GM21825 (cell line): ENCODE measurements at regions not wholly inside any gene's neighbourhood (a gene's known extent, or its start where the extent isn't known, plus 50 kb on each side); places are given as distances from the start of the nearest gene placed in this dataset.

Experiments used
- ATAC-seq: cut with Tn5 transposase; IDR thresholded peaks from one replicate; pipeline ENCODE4 v1.9.1; 2021; ENCODE audit warnings: mild to moderate bottlenecking, moderate library complexity; ENCODE audit not compliant: unreplicated experiment

DNA sequence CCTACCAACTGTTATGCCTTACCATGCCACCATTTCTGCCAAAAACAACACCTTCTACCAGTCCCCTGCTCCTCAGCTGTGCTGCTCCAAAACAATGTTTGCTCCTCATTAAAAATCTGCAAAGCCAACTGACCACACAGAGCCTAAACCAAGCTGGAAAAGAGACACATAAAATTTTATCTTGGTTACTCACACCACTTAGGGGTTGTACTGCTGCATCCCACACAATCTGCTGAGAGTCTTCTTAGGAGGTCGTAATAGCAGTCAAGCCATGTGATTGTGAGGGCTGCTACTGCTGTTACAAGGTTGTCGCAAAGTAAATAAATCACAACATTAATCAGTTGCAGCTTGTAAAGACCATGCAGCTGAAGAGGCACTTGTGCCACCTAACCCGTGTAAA, 607.4 kb upstream of the FAM241A start:
- no peak for ATAC-seq

DNA sequence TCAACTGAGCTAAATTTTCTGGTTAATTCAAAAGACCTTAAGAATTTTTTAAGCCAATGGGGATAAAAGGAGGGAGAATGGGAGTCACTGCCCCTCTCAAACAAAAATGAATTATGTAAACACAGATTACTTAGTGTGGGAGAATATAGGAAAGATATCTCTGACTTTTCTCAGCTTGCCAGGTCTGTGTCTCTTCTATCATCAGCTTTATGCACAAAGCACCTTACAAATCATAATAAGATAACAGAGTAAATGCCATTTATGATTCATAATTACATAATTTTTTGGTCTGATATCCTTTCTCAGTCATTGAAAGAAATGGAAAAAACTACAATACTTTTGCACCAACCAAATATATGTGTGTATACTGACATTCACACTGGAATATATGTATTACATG, 604.6 kb upstream of the FAM241A start:
- ATAC-seq = no peak

DNA sequence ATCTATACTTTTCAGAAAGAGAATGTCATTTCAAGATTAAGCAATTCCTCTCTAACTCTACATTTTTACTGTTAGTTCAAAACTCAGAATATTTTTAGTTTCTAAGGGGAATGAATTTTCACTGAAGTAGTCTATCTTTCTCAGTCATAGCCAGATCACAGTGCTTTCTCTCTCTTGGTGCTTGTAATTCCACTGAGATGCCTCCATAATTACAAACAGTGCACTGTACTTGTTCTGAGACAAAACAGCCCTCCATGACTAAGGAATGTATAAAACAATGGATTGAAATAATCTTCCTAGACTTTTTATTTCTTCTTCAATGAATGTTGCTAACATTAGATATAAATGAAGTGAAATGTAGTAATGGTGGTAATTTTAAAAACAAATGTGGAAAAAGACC, 603.2 kb upstream of the FAM241A start:
- no peak for ATAC-seq

DNA sequence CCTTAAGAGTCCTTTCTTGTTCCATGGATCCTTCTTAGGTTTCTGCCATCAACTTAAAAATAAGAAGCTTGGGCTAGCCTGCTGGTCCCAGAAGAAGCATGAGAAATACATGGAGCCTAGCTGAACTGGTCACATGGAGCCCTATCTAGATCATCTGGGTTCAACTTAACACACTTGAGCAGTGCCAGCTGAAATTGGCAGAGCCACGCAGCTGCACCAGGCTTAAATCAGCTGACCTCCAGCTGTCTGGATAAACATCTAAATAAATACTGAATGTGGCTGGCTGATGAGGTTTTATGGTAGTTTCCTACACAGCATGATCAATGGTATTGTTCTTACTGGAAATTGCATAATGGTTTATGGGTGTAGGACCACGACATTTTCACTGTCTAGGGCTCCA, 598.4 kb upstream of the FAM241A start:
- ATAC-seq = no peak

DNA sequence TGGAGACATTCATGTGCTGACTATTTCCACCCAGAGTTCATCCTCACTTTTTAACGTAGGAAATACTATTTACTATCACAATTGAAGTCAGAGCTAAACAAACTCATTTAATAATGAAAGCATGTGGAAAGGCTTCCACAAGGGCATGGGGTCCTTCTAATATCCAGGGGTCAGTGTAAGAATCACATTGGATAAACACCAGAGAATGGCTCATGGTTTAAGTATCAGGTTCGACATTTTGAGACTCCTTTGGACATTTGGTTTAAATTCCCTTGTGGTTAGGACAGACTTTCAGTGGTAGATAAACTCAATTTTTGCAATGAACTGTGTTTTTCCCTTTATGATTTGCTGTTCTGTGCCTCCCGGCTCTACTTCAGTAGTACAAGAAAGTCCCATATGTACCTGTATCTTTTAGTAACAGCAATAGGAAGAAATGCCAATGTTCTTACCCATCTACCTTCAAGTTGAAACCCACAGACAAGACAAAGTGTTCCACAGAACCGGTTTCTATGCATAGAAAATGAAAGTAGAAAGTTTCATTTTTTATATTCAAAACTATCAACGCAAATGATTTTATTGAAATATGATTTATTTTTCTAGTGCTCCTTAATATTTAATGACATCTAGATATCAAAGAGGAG, 589.0 kb upstream of the FAM241A start:
- no peak for ATAC-seq

DNA sequence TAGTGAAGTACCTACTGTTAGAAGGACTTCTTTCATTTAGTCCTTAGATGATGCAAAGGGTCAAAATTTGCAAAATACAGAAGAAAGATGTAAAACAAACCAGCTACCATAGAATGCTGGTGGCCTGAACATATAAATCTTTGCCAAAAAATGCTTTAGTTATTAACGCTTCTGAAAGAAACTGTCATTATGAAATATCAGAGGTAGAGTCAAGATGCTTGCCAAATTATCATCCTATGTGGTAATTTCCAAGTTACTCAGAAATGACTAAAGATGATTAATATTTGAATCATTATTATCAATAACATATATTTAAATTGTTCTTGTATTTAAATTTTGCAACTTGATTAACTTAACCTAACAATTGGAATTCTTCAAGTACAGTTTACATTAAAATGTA, 588.4 kb upstream of the FAM241A start:
- ATAC-seq = no peak

DNA sequence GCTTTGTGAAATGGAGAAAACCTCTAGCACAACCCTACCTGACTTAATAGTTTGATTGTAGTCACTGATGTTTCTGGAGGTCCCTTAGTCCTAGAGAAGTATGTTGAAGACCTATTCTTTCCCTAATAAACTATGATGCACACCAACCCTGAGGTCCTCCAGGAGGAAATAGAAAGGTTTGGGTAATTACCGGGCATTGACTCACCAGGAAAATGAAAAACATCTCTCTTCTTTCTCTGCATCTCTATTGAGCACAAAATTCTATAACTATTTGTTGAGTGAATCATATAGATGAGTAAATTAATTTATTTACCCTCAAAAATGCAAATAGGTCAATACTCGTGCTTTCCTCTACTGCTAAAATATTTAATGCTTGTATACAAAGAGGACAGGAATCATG, 582.4 kb upstream of the FAM241A start:
- no peak for ATAC-seq

DNA sequence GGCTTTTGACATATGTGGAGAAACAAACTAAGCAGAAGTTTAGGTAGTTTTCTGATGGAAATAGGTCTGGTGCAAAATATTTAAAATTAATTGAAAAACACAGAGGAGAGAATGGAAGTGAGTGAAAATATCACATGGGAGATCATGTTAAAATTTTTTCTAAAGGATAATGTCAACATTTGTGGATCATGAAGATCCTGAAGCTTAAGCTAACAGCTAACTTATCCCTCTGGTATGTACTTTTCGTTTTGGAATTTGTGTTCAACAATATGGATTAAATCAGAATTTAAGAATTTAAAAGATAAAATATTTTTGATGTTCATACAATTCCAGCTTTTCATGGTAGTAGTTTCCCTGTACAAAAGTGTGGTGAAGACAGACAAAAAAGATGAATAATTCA, 572.8 kb upstream of the FAM241A start:
- ATAC-seq = no peak

DNA sequence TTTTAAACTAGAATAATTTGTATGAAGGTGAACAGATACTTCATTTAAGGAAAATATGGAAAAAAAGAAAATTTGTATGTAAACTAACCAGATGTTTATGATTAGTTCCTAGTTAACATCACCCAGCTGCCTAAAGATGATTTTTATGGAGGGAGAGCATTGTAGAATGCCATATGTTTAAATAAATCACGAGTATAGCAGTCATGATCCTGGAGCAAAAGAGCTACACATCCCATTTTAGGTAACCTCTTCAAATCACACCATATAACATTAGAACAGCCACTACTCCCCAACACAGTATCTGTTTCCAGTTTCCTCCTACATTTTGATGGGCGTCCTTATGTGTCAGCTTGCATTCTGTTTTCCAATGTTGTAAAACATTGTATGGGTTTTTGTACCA, 571.9 kb upstream of the FAM241A start:
- ATAC-seq = no peak

DNA sequence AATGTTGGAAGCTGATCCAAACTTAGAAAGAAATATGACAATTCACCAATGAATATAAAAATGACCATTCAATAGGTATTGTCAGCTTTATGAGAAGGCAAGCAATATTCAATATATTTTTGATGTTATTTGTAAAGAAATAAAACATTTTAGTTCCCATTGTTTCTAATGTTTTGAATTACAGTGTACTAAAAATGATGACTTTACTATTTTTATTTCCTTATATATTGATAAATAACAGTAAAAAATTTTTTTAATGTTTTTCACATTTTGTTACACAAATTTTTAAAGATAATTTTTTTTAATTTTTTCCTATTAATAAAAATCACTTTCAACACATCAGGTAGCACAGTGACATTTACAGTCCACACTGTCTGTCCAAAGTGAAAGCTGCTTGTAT, 565.5 kb upstream of the FAM241A start:
- ATAC-seq = no peak

DNA sequence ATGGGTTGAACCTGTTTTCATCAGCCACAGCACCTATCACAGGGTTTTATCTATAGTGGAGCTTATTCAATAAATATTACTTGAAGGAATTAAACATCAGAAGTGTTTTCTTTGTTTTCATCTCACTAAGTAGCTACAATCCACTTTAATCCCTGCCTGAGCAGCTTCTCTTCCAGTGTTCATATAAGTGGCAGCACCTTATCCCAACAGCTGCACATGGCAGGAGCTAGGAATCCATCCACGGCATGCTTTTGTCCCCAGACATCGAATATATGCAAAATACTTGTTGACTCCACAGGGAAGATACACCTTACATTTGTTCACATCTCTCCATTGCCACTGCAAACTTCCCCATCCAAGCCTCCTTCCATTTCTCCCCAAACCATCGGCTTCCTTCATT, 549.8 kb upstream of the FAM241A start:
- no peak for ATAC-seq

DNA sequence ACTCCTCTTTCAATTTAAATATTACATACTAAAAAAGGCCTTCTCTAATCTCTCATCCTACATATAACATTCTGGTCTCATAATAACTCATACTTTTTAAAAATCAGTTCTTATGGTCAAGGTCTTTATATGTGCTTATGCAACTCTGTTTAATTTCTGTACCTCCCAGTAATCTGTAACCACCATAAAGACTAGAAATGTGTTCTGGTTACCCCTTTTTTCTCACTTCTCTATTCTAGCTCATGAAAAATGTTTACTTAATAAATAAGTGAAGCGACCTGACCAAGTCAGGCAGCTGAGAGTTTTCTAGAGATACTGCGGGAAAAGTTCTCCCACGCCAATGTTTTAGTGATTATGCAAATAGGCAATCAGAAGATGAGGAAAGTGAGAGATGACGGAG, 548.8 kb upstream of the FAM241A start:
- ATAC-seq = no peak

DNA sequence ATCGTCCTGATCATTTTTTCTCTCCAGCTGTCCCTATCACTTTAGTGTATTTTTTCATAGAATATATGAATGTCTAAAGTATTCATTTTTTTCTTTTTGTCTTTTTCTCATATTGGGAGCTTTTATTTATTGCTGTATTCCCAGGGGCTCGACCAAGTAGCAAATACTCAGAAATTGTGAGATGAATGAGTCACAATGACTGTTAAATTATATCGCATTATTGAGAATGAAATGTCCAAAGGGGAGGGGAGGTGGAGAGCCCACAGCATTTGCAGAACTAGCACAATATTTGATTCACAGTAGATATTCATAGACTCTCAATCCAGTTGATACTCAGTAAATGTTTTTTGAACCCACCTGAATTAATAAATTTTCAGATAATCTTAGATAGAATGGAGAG, 543.6 kb upstream of the FAM241A start:
- ATAC-seq = no peak

DNA sequence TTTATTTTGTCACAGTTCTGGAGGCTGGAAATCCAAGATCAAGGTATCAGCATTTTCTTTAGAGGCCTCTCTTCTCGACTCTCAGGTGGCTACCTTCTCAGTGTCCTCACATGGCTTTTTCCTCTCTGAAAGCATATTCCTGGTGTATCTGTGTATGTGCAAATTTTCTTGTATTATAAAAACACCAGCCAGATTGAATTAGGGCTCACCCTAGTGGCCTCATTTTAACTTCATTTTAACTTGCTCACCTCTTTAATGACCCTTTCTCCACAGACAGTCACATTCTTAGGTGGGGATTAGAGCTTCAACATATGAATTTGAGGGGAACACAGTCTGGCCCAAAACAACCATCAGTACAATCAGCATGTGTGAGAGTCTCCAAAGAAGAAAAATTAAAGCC, 542.4 kb upstream of the FAM241A start:
- no peak for ATAC-seq

DNA sequence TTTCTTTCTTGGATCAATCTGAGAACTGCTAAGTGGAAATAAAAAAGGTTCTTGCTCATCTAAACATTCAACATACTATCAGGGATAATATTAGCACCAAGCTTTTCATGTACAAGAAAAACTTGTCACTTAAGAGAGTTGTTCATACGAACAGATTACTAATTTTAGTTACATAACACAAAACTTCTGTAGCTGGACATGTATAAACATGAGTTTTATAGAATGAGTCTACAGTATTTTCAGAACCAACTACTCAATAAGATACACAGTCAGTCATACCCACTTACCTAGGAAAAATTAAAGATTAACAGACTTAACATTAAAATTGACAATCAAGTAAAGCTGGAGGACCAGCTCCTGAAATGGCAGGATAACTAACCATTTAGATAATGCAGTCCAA, 540.1 kb upstream of the FAM241A start:
- no peak for ATAC-seq

DNA sequence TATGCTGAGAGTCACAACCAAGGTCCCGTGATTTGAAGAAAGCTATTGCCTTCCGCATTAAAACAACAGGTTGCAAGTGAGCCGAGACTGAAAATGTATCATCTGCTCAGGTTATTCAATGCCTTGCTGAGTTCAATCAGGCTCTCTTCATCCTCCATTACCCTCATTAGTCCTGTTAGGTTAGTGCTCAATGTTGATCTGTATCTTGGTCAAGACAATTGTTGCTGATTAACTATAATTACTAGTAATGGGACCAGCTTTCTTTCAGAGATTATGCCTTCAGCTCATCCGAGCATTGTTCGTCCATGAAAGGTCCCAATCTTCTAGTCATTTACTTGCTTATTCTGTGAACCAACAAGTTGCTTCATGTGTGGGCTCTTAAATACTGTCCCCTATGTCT, 534.6 kb upstream of the FAM241A start:
- no peak for ATAC-seq

DNA sequence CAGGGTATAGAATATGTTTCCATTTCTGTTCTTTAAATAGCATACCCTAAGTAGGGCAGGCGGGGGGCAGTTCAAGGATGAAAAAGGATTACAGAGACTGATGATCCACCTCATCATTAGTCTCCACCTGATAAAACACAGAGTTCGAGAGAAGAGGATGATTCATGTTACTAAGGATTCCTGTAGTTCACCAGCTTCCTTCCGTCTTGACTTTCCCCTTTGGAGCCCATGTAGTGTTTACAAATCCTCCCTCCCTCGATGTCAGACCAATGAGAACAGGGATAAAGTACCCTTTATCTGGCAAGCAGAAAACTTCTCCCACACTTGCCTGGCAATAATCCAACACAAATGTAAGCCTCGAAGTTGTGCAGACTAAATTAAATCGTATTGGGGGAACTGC, 526.3 kb upstream of the FAM241A start:
- no peak for ATAC-seq

DNA sequence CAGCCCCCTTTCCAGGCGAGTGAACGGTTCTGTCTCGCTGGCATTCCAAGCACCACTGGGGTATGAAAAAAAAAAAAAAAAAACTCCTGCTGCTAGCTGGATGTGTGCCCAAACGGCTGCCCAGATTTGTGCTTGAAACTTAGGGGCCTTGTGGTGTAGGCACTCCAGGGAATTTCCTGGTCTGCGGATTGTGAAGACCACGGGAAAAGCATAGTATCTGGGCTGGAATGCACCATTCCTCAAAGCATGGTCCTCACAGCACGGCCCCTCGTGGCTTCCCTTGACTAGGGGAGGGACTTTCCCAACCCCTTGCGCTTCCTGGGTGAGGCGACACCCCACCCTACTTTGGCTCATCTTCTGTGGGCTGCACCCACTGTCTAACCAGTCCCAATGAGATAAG, 516.8 kb upstream of the FAM241A start:
- ATAC-seq = no peak

DNA sequence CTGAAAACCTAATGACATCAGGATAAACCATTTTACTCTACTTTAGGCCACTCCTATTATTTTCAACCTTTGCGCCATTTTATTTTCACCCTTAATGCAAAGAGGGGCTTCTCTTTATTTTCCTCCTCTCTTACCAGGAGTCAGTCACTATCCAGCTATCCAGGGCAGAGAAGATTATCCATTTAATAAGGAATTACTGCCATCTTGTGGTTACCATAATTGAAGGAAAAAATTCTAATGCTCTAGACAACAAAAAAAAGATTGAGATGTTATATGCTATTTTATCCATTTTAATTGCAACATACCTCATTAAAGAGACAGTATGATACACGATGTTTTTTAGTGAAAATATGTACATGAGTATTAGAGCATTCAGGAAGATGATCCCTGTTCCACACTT, 514.5 kb upstream of the FAM241A start:
- no peak for ATAC-seq

DNA sequence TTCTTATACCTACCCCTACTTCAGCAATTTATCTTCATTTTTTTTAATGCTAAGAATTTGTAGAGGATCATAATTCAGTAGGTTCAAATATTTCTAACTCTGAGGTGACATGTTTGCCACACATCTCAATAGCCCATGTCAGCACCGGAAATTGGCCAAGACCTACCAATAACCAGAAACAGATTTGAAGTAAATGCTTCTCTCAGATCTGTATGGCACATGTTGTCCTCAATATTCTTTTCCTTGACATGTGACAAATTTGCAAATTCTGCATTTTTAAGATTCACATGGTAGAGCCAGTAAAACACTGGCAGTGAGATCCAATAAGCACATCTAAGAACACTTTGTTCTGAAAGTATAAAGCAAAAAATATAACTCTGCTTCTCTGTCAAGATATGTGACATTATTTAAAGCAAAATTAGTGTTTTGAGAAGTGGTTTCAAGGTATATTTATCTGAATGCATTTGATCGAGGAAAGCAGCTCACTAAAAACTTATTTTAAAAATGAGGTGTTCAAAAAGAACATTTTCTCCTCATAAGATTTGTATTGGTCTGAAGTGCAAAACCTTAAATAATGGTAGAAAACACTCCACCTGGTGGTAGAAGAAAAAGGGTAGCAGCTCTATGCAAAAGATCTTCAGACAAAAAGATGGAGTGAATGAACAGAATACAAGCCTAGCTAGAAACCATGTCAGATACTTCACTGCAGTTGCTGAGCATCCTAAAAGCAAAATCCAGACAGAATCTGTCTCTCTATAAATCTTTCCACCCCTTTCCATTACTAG, 513.8 kb upstream of the FAM241A start:
- no peak for ATAC-seq

DNA sequence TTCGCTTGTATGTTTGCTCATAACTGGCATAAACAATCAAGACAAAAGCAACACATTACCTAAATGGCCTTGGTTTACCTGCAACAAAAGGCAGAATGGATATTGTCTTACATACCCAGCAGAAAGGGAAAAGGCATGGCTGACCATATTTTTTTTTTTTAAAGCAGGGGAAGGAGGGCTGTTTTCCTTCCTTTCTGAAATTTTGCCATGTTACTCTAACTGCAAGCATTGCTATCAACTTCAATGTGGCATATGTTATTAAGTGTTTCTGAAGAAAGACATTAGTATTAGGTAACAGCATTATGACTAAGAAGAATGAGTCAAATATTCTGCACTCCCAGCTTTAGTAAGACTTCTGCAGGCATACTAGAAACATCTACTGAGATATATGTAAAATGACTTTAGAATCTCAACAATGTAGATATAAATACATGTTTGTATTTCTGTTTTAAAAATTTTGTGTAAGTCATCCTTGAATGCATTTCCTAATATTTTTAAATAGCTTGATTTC, 512.6 kb upstream of the FAM241A start:
- no peak for ATAC-seq

DNA sequence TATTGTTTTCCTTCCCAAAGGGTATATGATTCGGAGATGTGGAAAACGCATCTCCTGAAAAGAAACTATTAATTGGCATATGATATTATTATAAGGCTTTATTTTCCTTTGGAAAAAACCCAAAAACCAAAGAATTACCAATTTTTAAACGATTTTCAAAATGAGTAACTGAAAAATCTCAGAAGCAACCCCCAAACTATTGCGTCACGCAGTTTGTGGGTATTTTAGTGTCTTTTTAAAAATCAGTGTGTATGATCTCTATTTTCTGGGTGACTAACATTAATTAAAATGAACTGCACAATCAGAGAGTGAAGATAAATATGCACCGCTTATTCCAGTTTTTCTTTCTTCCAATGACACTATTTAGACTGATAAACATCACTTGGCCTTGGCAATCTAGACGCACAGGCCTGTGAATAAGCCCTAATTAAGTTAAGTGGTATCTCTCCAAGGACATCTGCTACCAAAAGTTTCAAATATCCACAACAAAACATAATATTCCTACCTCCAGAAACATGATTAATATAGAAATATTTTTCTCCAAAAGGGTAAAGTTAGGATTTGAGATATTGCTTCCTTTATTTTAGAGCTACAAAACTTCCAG, 511.5 kb upstream of the FAM241A start:
- ATAC-seq = no peak
